ENCODE measurements at regions not wholly inside any gene's neighbourhood (a gene's known extent, or its start where the extent isn't known, plus 50 kb on each side); places are given as distances from the start of the nearest gene placed in this dataset.

DNA sequence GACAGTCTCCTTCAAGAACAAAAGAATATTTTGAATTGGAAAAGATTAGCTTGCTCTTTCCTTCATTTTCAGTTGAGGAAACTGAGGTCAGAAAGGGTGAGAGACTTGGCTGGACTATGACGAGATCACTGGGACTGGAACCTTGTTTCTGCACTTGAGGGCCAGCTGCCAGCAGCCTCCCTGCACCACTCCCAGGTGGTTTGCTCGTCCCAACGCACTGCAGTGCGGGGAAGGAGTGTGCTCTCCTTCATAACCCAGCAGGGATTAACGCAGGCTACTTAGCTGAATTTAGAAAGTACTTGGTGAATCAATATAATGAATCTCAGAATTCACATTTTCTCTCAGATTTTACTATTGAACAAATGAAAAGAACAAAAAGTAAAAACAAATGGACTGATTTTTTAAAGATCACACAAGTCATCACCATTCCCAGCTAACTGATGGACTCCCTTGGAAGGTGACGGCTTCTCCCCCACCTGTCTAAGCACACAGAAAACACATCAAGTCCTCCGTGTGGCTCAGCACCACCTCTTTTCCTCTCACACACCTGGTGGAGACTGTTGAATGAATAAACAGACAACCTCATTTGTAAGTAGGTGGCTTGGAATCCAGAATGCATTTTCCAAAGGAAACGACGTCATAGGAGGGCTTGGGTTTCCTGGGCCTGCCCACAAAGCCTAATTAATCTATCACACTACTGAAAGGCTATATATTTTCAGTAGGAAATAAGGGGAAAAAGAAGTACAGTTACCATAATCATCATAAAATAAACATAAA lies 121.0 kb downstream of the QRSL1 start (continued):
- TF ChIP-seq MEF2A (IDR thresholded peaks at IDR 0.05; ENCODE audit: borderline replicate concordance, low read depth) (no peak), PBX3 (IDR thresholded peaks at IDR 0.05) (no peak)
- TF ChIP-seq, protein P1, sequence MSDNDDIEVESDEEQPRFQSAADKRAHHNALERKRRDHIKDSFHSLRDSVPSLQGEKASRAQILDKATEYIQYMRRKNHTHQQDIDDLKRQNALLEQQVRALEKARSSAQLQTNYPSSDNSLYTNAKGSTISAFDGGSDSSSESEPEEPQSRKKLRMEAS (IDR thresholded peaks at IDR 0.05; ENCODE audit: low read depth) = no peak

DNA sequence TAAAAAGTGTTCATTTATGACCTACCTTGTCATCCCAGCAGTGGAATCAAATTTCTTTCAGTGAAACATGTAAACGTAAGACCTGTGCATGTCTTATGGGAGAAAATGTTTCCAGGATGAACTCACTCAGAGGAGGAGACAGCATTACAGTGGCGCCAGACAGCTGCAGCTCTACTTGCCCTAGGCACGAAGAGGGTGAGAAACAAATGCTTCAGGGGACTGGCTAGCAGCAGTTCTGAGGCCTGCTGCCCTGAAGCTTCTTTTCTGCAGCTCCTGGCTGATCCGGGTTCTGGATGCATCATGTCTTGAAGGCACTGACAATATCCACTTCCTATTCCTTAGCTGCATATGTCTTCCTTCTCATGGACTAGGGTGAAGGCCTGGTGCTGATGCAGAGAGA lies 120.2 kb downstream of the QRSL1 start:
- Histone ChIP-seq H3K4me3 (ENCODE audit: low read depth in 2 of 2, low read length in 1 of 2) (no peak overlapping the region), H3F3A (replicated peaks; ENCODE audit: insufficient read depth) (no peaks in the 10 kb centered on the region), H3K9me3 (no peaks in the 10 kb centered on the region), H3K36me3 (replicated peaks in 1 of 2; ENCODE audit: control insufficient read depth in 1 of 2, insufficient read depth in 2 of 2, low read length in 1 of 2) (no peaks in the 10 kb centered on the region), H3K4me2 (no peak overlapping the region), H3K9ac (no peak overlapping the region), H3K9me2 (no peaks in the 10 kb centered on the region), H2AFZ (ENCODE audit: low read depth) (no peak overlapping the region), H4K20me1 (ENCODE audit: insufficient read depth) (no peaks in the 10 kb centered on the region), H3K79me2 (ENCODE audit: insufficient read depth) (no peaks in the 10 kb centered on the region), H3K27ac (ENCODE audit: low read depth in 2 of 2, low read length in 1 of 2) (no peak overlapping the region), H3K27me3 (ENCODE audit: insufficient read depth) (no peaks in the 10 kb centered on the region), H3K4me1 (ENCODE audit: control insufficient read depth in 1 of 2, insufficient read depth in 2 of 2, low read depth in 1 of 2, low read length in 1 of 2) (peaks cover 0 to 14% of the 10 kb centered on the region in 2 experiments; a peak in 1 of 4 replicates)
- POLR2A ChIA-PET = no interaction called here
- 35% methylated on average over 3 of the region's 4 CpGs for WGBS (ENCODE audit: low lambda C conversion rate)
- DNase-seq = no peak
- CTCF ChIA-PET = interaction anchor here (0.9 to 1.3 kb wide), 4 partner anchors 13 to 230 kb away, joined by 3 to 4 read pairs (median 4); no protein-coding TSS in a partner anchor
- TF ChIP-seq USF1 (IDR thresholded peaks at IDR 0.05; ENCODE audit: borderline replicate concordance, low read depth) = no peak
- TF ChIP-seq PBX3 (IDR thresholded peaks at IDR 0.05) = no peak
- no peak for TF ChIP-seq FOXJ3 (CRISPR knock-in tag; IDR thresholded peaks at IDR 0.05)
- TF ChIP-seq IRF3 (IDR thresholded peaks at IDR 0.05; ENCODE audit: low read depth, low read length) = no peak
- no peak for TF ChIP-seq RAD21 (IDR thresholded peaks at IDR 0.05; ENCODE audit: low read length)
- no peak for TF ChIP-seq EP300 (IDR thresholded peaks at IDR 0.05; ENCODE audit: borderline replicate concordance in 1 of 2, low read depth in 1 of 2, low read length in 1 of 2)
- no peak for TF ChIP-seq RXRA (IDR thresholded peaks at IDR 0.05; ENCODE audit: borderline replicate concordance, low read depth)
- no peak for TF ChIP-seq RFX5 (IDR thresholded peaks at IDR 0.05; ENCODE audit: low read length)
- no peak for TF ChIP-seq CHD2 (IDR thresholded peaks at IDR 0.05; ENCODE audit: low read length, partially characterized antibody)
- no peak for TF ChIP-seq GATA2 (CRISPR knock-in tag; IDR thresholded peaks at IDR 0.05)
- TF ChIP-seq USF2 (IDR thresholded peaks at IDR 0.05; ENCODE audit: borderline replicate concordance, low read depth, low read length) = no peak
- no peak for TF ChIP-seq TAF1 (IDR thresholded peaks at IDR 0.05; ENCODE audit: borderline replicate concordance, low read depth, low read length)
- no peak for TF ChIP-seq JUND (IDR thresholded peaks at IDR 0.05)
- TF ChIP-seq TCF12 (IDR thresholded peaks at IDR 0.05) = no peak
- no peak for TF ChIP-seq SIN3A (IDR thresholded peaks at IDR 0.05; ENCODE audit: borderline replicate concordance, low read depth, low read length)
